ENCODE measurements at regions not wholly inside any gene's neighbourhood (a gene's known extent, or its start where the extent isn't known, plus 50 kb on each side); places are given as distances from the start of the nearest gene placed in this dataset.

- TF ChIP-seq CTCF (IDR thresholded peaks at IDR 0.05), result no peak
- Histone ChIP-seq H3K36me3 (ENCODE audit: insufficient read depth in 1 of 2, low read depth in 1 of 2) (no peaks in the 10 kb centered on the region), H3K27me3 (ENCODE audit: insufficient read depth in 3 of 3, low read length in 2 of 3) (no peaks in the 10 kb centered on the region), H3K4me1 (no peaks in the 10 kb centered on the region), H3K27ac (no peak overlapping the region), H3K4me3 (no peak overlapping the region), H3K9me3 (no peaks in the 10 kb centered on the region)
- ATAC-seq (no peak), DNase-seq (no peak)
- intact Hi-C loops (cut with DNase I), result no loop called here
- 73 to 77% (median 75%) methylated on average over 9 of the region's 9 CpGs for WGBS, 3 donors
Observed at GRCh38 chr5:179454356-179454755, 96.0 kb upstream of the RUFY1 start.

GRCh38 chr5:179453616-179454015 is 96.7 kb upstream of the RUFY1 start:
- Histone ChIP-seq H3K27ac (no peak overlapping the region), H3K9me3 (no peaks in the 10 kb centered on the region), H3K27me3 (ENCODE audit: insufficient read depth in 3 of 3, low read length in 2 of 3) (no peaks in the 10 kb centered on the region), H3K36me3 (ENCODE audit: insufficient read depth in 1 of 2, low read depth in 1 of 2) (no peaks in the 10 kb centered on the region), H3K4me3 (no peak overlapping the region), H3K4me1 (no peaks in the 10 kb centered on the region)
- WGBS, 3 donors, result 62 to 75% (median 75%) methylated on average over 7 of the region's 7 CpGs
- ATAC-seq (no peak), DNase-seq (no peak)
- no peak for TF ChIP-seq CTCF (IDR thresholded peaks at IDR 0.05)
- intact Hi-C loops (cut with DNase I), result no loop called here

GRCh38 chr5:179452356-179453230 is 97.8 kb upstream of the RUFY1 start:
- intact Hi-C loops (cut with DNase I), result no loop called here
- TF ChIP-seq CTCF (IDR thresholded peaks at IDR 0.05), result no peak
- no peak for DNase-seq
- Histone ChIP-seq H3K27me3 (ENCODE audit: insufficient read depth in 3 of 3, low read length in 2 of 3) (no peaks in the 10 kb centered on the region), H3K9me3 (no peaks in the 10 kb centered on the region), H3K4me1 (no peaks in the 10 kb centered on the region), H3K36me3 (ENCODE audit: insufficient read depth in 1 of 2, low read depth in 1 of 2) (no peaks in the 10 kb centered on the region), H3K4me3 (no peak overlapping the region), H3K27ac (no peak overlapping the region)
- ATAC-seq, result no peak
- WGBS, 3 donors, result 84 to 90% (median 89%) methylated on average over 20 of the region's 20 CpGs

- intact Hi-C loops (cut with DNase I), result no loop called here
- Histone ChIP-seq H3K27me3 (ENCODE audit: insufficient read depth in 3 of 3, low read length in 2 of 3) (no peaks in the 10 kb centered on the region), H3K27ac (no peak overlapping the region), H3K36me3 (ENCODE audit: insufficient read depth in 1 of 2, low read depth in 1 of 2) (no peaks in the 10 kb centered on the region), H3K4me3 (no peak overlapping the region), H3K9me3 (no peaks in the 10 kb centered on the region), H3K4me1 (no peaks in the 10 kb centered on the region)
- TF ChIP-seq CTCF (IDR thresholded peaks at IDR 0.05), result no peak
- WGBS, 3 donors, result 56 to 68% (median 67%) methylated on average over 4 of the region's 4 CpGs
- DNase-seq, result no peak
- no peak for ATAC-seq
Observed at GRCh38 chr5:179451828-179452196, 98.5 kb upstream of the RUFY1 start.
